Right lobe of liver (tissue), 4 donors: ENCODE measurements at regions not wholly inside any gene's neighbourhood (a gene's known extent, or its start where the extent isn't known, plus 50 kb on each side); places are given as distances from the start of the nearest gene placed in this dataset.

Experiments used
- CTCF ChIP-seq, 4 donors: fragments of 200-600 bp in 3 of 4; fragments of 450-650 bp in 1 of 4; IDR thresholded peaks; one replicate each; pipeline versions ENCODE4 v1.5.1 to v1.8.0; 2016 to 2022; ENCODE audit warnings: antibody characterized with exemption in 4 of 4, mild to moderate bottlenecking in 2 of 4
- POLR2A ChIP-seq: fragments of 450-650 bp; IDR thresholded peaks from one replicate; pipeline ENCODE4 v1.6.1; 2017; ENCODE audit warnings: antibody characterized with exemption, mild to moderate bottlenecking
- donor health status: DM: no; HTN: no; CAD: no.
- donor health status: DM: no; HTN: no; CAD: no.
- donor health status: DM: no; HTN: yes; CAD: no.

GRCh38 chr21:38709876-38710275 is 95.9 kb upstream of the ETS2 start:
- TF ChIP-seq POLR2A, result no peak
- no peak for TF ChIP-seq CTCF (IDR thresholded peaks at IDR 0.05)
